IPS-NIHi11 (cell line): ENCODE measurements at regions not wholly inside any gene's neighbourhood (a gene's known extent, or its start where the extent isn't known, plus 50 kb on each side); places are given as distances from the start of the nearest gene placed in this dataset.

Experiments
- DNase-seq: peaks from one replicate; pipeline ENCODE4 v3.0.0; 2012; ENCODE audit warnings: mixed read lengths, low spot score

GRCh38 chr3:43994657-43995546 is 246.8 kb upstream of the TOPAZ1 start:
- DNase-seq: peak; percentile 68

GRCh38 chr3:43995547-43996378 is 245.9 kb upstream of the TOPAZ1 start:
- peak; percentile 30 for DNase-seq

DNA sequence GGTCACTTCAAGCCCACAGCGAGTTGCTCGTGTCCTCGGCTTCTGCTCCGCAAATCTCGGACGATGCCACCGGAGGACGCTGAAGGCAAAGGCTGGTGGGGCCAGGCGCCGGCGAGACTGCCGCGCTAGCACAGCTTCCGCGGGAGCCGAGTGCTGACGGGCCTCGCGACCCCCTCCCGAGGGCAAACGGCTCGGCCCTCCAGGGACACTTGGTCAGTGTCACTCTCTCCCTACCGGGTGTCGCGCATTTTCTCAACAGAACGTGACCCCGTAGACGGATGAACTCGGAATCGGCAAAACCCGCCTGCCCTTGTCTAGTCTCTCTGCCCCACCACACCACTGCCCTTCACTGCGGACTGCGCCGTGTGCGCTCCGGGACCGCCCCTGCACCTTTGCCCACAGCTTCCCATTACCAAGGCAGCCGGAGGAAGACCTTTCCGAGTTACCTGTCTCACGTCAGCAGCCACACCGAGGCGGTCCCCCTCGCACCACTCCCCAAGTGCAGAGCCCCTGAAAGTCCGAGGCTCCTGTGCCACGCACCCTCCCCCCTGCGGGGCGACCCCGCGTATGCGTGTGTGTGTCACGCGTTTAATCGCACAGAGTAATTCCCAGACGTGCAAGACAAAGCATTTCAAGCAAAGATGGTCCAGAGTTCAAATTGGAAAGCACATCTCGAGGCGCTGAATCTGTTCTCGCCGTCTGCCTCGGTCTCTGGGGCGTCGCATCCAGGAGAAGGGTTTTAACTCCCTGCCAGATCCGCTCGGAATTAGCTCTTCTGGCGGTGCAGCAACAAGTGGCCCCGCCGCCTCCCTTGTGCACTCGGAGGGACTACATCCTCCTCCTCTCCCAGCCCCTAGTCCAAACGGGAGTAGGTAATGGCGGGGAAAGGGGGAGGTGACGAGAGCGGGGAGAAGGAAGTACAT is 245.0 kb upstream of the TOPAZ1 start:
- DNase-seq: peak; percentile 52

- DNase-seq: no peak
Measured at GRCh38 chr3:43997316-43997715, 244.4 kb upstream of the TOPAZ1 start.

DNA sequence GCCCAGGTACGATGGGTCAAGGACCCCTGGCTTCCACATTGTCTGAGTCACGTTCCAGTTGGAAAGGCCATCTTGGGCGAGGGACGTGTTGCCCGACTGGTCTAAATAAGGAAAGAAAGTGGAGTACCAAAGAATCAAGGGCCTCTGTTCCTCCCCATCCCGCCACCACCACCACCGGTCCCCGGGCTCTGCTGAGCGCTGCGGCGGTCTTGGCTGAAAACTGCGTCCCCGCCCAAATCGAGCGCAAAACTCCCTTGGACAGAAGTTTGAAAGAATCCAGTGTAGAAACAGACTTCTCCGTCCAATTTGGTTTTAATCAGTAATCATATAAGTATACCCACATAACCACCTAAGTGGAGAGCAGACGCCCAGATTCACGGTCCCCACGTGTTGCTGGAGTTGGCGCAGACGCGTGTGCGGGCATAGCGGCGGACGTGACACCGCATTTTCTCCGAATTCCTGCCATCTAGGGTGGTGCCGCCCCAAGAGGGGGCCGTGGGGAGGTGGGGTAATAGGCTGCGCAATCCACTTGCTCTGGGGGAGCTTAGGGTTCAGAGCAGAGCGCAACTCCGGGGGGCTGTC is 243.8 kb upstream of the TOPAZ1 start:
- no peak for DNase-seq

DNA sequence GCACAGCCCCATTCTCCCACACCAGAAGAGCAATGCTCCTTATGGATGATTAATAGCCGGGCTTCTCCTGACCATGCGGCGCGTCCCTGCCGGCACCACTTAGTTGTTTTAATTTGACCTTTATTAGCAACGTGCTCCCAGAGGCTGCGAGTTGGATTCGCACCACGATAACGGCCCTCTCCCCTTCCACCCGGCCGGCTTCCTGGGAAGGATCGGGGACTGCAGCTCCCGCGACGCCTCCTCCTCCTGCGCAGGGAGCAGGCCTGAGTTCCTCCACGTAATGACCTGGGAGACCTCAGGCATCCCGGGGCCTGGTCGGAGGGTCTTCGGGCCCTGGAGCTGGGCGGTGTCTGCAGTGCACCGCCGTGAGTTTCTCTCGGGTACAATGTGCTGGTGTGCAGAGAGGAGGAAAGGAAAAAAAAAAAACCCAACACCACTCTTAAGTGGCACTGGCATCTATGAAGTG is 243.3 kb upstream of the TOPAZ1 start:
- peak; percentile 39 for DNase-seq

DNA sequence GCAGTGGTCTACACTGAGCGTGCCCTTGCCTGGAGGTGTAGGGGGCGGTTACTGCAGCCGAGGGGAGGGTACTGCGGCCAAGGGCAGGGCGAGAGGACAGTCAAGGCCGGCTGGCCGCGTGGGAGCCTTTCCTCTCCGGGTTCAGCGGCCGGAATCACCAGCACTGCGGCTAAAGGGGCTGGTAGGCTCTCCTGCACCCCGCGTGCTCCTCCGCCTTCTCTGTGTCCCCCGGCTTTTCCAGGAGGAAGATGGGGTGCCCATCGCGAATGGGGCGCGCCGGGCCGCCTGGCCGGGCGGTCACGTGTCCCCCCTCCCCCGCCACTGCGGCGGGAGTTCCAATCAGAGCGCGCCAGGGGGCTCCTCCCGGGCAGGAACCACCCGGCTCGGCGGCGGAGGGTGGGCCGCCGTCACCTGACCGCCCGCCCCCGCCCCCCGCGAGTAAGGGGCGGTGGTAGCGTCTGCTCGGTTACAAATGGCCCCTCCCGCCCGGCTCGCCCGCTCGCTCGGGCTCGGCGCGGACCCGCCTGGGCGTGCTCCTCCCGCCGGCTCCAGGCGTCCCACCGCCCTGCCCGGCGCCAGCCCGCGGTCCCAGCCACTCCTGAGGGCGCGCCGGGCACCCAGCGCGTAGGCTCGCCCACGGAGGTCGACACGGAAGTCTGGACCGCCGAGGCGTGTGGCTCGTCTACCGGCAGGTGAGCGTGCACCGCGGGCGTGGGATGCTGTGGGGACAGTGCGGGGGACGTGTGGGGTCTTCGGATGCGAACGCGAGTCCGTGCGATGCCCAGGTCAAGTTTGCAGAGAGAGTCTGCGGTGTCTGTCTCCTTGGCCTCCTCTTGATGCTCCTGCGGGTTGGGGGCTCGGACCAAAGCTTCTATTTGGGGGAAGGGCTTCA is 242.6 kb upstream of the TOPAZ1 start:
- peak; percentile 85 for DNase-seq

DNA sequence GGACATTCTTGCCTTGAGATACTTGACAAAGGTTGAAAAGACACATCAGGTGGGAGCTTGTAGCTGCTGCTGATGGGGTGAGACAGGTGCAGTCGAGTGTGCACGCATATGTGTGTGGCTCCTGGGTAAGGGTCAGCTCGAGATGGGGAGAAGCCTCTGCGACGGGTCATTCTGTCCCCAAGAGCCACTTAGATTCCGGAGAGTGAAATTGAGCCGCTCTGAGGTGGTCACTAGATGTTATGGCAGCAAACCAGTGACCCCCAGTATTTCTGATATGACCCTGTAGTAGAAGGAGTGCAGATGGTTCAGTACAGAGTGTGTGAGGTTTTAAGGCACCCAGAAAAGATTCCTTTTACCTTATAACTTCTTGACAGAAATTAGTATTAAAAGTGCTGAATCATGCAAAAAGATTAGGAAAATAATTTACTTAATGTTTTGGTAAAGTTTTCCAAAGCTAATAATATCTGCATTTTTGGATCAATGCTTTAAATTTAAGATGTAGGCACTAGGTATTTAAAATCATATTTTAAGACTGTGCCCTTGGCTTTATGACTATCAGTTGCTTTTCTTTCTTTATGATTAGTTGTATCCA is 241.9 kb upstream of the TOPAZ1 start:
- no peak for DNase-seq

DNA sequence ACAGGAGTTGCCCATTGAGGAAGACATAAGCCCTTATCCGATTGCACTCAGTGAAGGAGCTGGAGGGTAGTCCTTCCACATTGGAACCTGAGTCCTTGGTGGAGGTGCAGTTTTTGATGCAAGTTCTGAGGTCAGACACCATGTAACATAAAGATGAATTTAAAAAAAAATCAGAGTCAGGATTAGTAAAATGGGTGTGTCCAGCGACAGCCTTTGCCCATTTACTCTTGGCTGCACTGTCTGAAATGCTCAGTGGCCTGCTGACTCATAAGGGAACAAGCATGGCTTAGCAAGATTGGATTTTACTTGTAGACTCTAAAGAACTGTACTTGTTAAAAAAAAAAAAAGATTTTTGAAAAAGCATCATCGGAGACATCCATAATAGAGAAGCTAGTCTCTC is 241.1 kb upstream of the TOPAZ1 start:
- DNase-seq: no peak

DNA sequence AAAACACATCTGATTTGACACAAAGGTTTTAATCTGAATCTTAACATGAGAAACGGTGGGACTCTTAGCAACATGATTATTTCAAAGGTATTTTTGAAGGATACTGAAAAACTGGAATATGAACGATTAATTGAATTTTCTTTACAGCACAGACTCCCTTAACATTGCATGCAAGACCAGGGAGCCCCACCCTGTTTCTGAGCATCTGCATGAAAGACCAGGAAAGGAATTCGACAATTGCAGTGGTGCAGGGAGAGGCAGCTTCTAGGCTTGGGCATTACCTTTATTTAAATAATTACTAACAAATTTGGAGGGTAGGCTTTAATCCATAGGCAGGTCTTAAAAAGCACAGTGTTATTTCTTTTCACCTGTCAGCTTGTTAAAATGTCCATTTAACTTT is 240.6 kb upstream of the TOPAZ1 start:
- DNase-seq: no peak

DNA sequence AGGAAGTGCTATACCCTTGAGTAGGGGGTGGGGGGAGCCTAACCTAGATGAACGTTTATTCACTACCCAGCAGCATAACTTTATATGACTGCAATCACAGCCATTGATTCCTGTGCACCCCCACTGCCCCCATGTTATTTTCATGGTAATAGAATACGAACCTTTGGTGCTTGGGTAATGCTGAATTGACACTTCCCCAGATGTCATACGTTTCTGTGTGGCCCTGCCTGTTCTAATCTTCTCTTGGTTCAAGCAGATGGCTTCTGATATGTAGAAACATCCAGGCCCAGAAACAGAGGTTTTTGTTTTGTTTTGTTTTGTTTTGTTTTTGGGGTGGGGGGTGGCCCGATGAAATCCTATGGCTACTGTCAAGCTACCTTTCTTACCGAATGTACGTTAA is 237.9 kb upstream of the TOPAZ1 start:
- DNase-seq: no peak

- no peak for DNase-seq
Measured at GRCh38 chr3:44011680-44012079, 230.0 kb upstream of the TOPAZ1 start.

DNA sequence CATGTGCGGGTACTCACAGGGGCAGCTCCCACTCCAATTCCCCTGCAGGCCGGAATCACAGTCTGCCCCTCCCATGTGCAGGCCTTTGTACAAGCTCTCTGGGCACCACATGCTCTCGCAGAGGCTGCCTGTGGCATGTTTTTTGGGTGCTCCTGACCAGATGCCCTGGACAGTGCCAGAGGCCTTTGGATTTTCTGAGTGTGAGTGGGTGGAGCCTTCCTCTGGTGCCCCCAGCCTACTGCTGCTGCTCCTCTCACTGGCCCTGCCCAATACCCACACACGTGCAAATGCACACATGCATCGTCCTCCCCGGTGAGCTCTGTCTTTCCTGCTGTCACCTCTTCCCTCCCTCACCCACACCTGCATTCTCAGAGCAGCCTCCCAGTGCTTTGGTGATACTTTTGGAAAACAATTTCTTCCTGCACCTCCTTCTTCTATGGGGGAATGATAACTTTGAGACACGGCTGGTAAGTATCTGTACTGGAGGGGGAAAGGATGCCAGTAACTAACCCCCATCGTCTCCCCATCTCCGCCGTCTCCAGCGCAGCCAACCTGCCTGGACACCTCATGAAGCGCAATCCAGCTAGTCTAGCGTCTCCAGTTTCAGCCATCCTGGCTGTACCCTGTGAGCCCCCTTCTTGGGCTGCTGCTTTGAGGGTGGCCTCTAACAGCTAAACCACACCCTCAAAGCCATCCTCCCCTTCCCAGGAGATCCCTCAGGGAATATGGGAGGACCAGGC is 229.4 kb upstream of the TOPAZ1 start:
- no peak for DNase-seq

GRCh38 chr3:44013967-44014366 is 227.7 kb upstream of the TOPAZ1 start:
- DNase-seq: no peak

- DNase-seq: no peak
Measured at GRCh38 chr3:44015170-44015569, 226.5 kb upstream of the TOPAZ1 start.

GRCh38 chr3:44016818-44017217 is 224.9 kb upstream of the TOPAZ1 start:
- DNase-seq: no peak

DNA sequence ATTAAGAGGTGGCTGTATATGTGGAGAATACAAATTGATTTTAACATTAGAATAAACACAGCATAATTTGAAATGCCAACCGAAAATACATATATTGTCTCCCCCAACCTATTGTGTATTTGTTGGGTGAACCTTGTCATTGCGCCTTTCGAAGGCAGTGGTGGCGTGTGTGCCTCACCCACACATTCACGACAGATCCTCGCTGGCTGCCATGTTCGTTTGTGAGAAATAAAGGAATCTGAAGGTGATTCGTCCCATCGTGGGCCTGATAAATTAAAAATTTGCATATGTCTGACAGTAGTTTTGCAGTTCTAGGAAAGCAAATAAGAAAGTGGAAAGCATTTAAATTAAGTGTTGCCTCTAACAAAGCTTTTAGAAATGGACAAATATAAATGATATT is 222.8 kb upstream of the TOPAZ1 start:
- DNase-seq: no peak

- DNase-seq: no peak
Measured at GRCh38 chr3:44019736-44020135, 221.9 kb upstream of the TOPAZ1 start.

GRCh38 chr3:44020143-44020542 is 221.5 kb upstream of the TOPAZ1 start:
- DNase-seq: no peak
